PC-3 (cell line): ENCODE measurements at regions not wholly inside any gene's neighbourhood (a gene's known extent, or its start where the extent isn't known, plus 50 kb on each side); places are given as distances from the start of the nearest gene placed in this dataset.

Experiments used
- CTCF ChIP-seq: fragments of 300-600 bp; sonication (generic); conservative IDR thresholded peaks from 2 replicates; pipeline ENCODE4 v1.5.1; 2017; ENCODE audit warnings: antibody characterized with exemption, low read depth, mild to moderate bottlenecking, low read length
- EZH2 ChIP-seq: fragments of 300-600 bp; sonication (generic); IDR thresholded peaks from one replicate; pipeline ENCODE4 v1.6.1; 2017; ENCODE audit warnings: antibody characterized with exemption, mild to moderate bottlenecking, low read length; ENCODE audit not compliant: unreplicated experiment

GRCh38 chr10:8638088-8638672 is 583.7 kb downstream of the GATA3 start:
- no peak for TF ChIP-seq CTCF
- no peak for TF ChIP-seq EZH2
